Fibroblast of skin of abdomen (primary cell): ENCODE measurements at regions not wholly inside any gene's neighbourhood (a gene's known extent, or its start where the extent isn't known, plus 50 kb on each side); places are given as distances from the start of the nearest gene placed in this dataset.
"Not testable (repeated sequence)": the region's sequence is repeated elsewhere in the genome, so short reads cannot be mapped to it uniquely, and the experiment has no call there.

ENCODE experiments used
- DNase-seq: peaks from one replicate; pipeline ENCODE4 v3.0.0-alpha.2; 2013

- DNase-seq: no peak
Observed at GRCh38 chr5:17989036-17989435, 354.8 kb downstream of the TAF11L14 start.

GRCh38 chr5:17989567-17990563 lies 355.6 kb downstream of the TAF11L14 start:
- DNase-seq: no peak

- DNase-seq: no peak
Observed at GRCh38 chr5:17991775-17992174, 357.5 kb downstream of the TAF11L14 start.

GRCh38 chr5:17992291-17992690 lies 358.0 kb downstream of the TAF11L14 start:
- no peak for DNase-seq

GRCh38 chr5:17995997-17996396 lies 361.7 kb downstream of the TAF11L14 start:
- no peak for DNase-seq

- DNase-seq: no peak
Observed at GRCh38 chr5:17999858-18000257, 365.6 kb downstream of the TAF11L14 start.

GRCh38 chr5:18000744-18001143 lies 366.5 kb downstream of the TAF11L14 start:
- no peak for DNase-seq

- DNase-seq: no peak
Observed at GRCh38 chr5:18003312-18003711, 369.1 kb downstream of the TAF11L14 start.

GRCh38 chr5:18003784-18004183 lies 369.5 kb downstream of the TAF11L14 start:
- DNase-seq: no peak

GRCh38 chr5:18006235-18006634 lies 372.0 kb downstream of the TAF11L14 start:
- not testable (repeated sequence) for DNase-seq

GRCh38 chr5:18008940-18009339 lies 374.7 kb downstream of the TAF11L14 start:
- no peak for DNase-seq

GRCh38 chr5:18010053-18010452 lies 375.8 kb downstream of the TAF11L14 start:
- DNase-seq: no peak

GRCh38 chr5:18018472-18018871 lies 384.2 kb downstream of the TAF11L14 start:
- no peak for DNase-seq

GRCh38 chr5:18023275-18023674 lies 389.0 kb downstream of the TAF11L14 start:
- DNase-seq: no peak

GRCh38 chr5:18023986-18024385 lies 389.7 kb downstream of the TAF11L14 start:
- no peak for DNase-seq

- DNase-seq: no peak
Observed at GRCh38 chr5:18024542-18024941, 390.3 kb downstream of the TAF11L14 start.

GRCh38 chr5:18027241-18027867 lies 393.1 kb downstream of the TAF11L14 start:
- DNase-seq: no peak

- no peak for DNase-seq
Observed at GRCh38 chr5:18028036-18028435, 393.8 kb downstream of the TAF11L14 start.

- DNase-seq: no peak
Observed at GRCh38 chr5:18032744-18033143, 398.5 kb downstream of the TAF11L14 start.

GRCh38 chr5:18036531-18036930 lies 402.3 kb downstream of the TAF11L14 start:
- DNase-seq: no peak

- no peak for DNase-seq
Observed at GRCh38 chr5:18037718-18038117, 403.5 kb downstream of the TAF11L14 start.

- peak; percentile 1 for DNase-seq
Observed at GRCh38 chr5:18043344-18043743, 409.1 kb downstream of the TAF11L14 start.

- DNase-seq: no peak
Observed at GRCh38 chr5:18048449-18048848, 414.2 kb downstream of the TAF11L14 start.

GRCh38 chr5:18050345-18050744 lies 416.1 kb downstream of the TAF11L14 start:
- no peak for DNase-seq
